ENCODE measurements at regions not wholly inside any gene's neighbourhood (a gene's known extent, or its start where the extent isn't known, plus 50 kb on each side); places are given as distances from the start of the nearest gene placed in this dataset.

- TF ChIP-seq CTCF (IDR thresholded peaks at IDR 0.05; ENCODE audit: low read depth, low read length) (no peak), EZH2phosphoT487 (IDR thresholded peaks at IDR 0.05; ENCODE audit: low read depth) (no peak)
Measured at GRCh38 chr11:104225047-104225446, 61.1 kb upstream of the PDGFD start.

Measured in OCI-LY3 (cell line).